ENCODE measurements at regions not wholly inside any gene's neighbourhood (a gene's known extent, or its start where the extent isn't known, plus 50 kb on each side); places are given as distances from the start of the nearest gene placed in this dataset.

DNA sequence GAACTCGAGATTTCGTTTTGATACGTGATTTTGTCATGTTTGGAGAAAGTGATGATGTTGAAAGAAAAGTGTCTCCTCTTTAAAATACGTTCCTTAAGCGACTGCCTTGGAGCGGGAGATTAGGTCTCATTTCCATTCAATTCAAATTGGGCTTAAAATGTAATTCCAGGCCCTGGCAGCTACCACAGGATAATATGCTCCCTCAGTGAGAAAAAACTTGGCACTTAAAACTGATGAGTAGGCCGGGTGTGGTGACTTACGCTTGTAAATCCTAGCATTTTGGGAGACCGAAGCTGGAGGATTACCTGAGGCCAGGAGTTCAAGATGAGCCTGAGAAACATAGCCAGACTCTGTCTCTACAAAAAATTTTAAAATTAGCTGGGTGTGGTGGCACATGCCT is 146.3 kb upstream of the L3MBTL4 start:
- FAIRE-seq, result no peak
- no peak overlapping the region for H3K4me3 ChIP-seq (ENCODE audit: low read depth, low read length)
- no peaks in the 10 kb centered on the region for H3K27me3 ChIP-seq (ENCODE audit: control insufficient read depth, insufficient read depth, low read length)
- no peak for DNase-seq (ENCODE audit: low read depth)
- no peaks in the 10 kb centered on the region for H3K36me3 ChIP-seq (ENCODE audit: control insufficient read depth, insufficient read depth, low read length)
- TF ChIP-seq, protein P1, sequence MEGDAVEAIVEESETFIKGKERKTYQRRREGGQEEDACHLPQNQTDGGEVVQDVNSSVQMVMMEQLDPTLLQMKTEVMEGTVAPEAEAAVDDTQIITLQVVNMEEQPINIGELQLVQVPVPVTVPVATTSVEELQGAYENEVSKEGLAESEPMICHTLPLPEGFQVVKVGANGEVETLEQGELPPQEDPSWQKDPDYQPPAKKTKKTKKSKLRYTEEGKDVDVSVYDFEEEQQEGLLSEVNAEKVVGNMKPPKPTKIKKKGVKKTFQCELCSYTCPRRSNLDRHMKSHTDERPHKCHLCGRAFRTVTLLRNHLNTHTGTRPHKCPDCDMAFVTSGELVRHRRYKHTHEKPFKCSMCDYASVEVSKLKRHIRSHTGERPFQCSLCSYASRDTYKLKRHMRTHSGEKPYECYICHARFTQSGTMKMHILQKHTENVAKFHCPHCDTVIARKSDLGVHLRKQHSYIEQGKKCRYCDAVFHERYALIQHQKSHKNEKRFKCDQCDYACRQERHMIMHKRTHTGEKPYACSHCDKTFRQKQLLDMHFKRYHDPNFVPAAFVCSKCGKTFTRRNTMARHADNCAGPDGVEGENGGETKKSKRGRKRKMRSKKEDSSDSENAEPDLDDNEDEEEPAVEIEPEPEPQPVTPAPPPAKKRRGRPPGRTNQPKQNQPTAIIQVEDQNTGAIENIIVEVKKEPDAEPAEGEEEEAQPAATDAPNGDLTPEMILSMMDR (IDR thresholded peaks at IDR 0.05; ENCODE audit: insufficient read depth, low read length, severe bottlenecking), result no peak

DNA sequence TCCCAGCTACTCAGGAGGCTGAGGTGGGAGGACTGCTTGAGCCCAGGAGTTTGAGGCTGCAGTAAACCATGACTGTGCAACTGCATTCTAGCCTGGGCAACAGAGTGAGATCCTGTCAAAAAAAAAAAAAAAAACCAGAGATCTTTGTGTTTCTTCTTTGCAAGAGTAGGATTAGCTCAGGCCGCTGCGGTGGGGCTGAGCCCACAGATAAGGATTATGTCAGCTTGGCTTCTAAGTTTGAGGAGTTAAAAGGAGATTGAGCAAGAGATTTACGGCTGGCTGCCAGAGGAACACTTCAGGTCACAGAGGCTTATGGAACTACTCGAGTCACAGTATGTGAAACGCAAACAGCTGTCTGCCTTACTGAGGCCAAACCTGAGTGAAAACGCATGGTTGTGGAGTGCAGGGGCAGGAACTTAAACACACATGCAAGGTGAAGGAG is 146.7 kb upstream of the L3MBTL4 start:
- DNase-seq (ENCODE audit: low read depth), result peak; percentile 7
- FAIRE-seq, result no peak

DNA sequence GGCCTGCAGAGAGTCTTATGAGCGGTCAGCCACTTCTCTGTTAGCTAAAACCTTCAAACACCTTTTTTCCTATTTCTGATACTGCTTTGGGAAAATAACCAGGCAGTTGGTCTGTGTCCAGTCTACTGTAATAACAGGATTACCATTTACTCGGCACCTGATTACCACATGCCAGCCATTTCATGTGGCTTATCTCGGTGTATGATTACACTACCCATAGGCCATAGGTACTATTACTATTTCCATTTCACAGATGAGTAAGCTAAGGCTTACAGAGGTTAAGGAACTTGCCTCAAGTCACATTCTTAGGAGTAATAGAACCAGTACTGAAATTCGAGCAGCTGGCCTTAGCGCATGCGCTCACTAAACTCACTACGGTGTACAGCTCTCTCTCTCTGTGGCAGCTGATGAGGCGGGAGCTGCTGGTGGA is 147.2 kb upstream of the L3MBTL4 start:
- Histone ChIP-seq H3K4me3 (ENCODE audit: low read depth, low read length) (no peak overlapping the region), H3K36me3 (ENCODE audit: control insufficient read depth, insufficient read depth, low read length) (no peaks in the 10 kb centered on the region), H3K27me3 (ENCODE audit: control insufficient read depth, insufficient read depth, low read length) (no peaks in the 10 kb centered on the region)
- DNase-seq (ENCODE audit: low read depth), result no peak
- TF ChIP-seq, protein P1 (IDR thresholded peaks at IDR 0.05; ENCODE audit: insufficient read depth, low read length, severe bottlenecking), result no peak
- FAIRE-seq, result no peak

More for the DNA sequence above, 146.7 kb upstream of the L3MBTL4 start:
- Histone ChIP-seq H3K27me3 (ENCODE audit: control insufficient read depth, insufficient read depth, low read length) (no peaks in the 10 kb centered on the region), H3K36me3 (ENCODE audit: control insufficient read depth, insufficient read depth, low read length) (no peaks in the 10 kb centered on the region), H3K4me3 (ENCODE audit: low read depth, low read length) (no peak overlapping the region)
- TF ChIP-seq, protein P1 (IDR thresholded peaks at IDR 0.05; ENCODE audit: insufficient read depth, low read length, severe bottlenecking), result no peak

DNA sequence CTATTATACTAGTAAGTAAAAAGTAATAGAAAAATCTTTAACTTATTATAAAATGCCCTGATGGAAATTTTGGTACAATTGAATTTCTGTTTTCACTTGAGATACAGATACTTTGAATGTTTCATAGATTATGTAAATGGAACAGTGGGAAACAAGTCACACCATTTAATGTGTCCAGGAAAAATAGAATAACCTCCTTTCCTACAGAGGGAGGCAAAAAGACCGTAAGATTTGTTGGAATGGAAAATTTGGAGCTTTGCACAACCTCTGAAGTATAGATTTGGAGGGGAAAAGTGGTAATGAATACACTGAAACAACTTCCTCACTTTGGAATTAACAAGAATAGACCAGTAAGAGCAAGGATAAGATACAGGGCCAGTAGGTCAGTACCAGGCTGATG is 149.2 kb upstream of the L3MBTL4 start:
- Histone ChIP-seq H3K4me3 (ENCODE audit: low read depth, low read length) (no peak overlapping the region), H3K36me3 (ENCODE audit: control insufficient read depth, insufficient read depth, low read length) (no peaks in the 10 kb centered on the region), H3K27me3 (ENCODE audit: control insufficient read depth, insufficient read depth, low read length) (no peaks in the 10 kb centered on the region)
- no peak for FAIRE-seq
- TF ChIP-seq, protein P1 (IDR thresholded peaks at IDR 0.05; ENCODE audit: insufficient read depth, low read length, severe bottlenecking), result no peak
- DNase-seq (ENCODE audit: low read depth), result no peak

DNA sequence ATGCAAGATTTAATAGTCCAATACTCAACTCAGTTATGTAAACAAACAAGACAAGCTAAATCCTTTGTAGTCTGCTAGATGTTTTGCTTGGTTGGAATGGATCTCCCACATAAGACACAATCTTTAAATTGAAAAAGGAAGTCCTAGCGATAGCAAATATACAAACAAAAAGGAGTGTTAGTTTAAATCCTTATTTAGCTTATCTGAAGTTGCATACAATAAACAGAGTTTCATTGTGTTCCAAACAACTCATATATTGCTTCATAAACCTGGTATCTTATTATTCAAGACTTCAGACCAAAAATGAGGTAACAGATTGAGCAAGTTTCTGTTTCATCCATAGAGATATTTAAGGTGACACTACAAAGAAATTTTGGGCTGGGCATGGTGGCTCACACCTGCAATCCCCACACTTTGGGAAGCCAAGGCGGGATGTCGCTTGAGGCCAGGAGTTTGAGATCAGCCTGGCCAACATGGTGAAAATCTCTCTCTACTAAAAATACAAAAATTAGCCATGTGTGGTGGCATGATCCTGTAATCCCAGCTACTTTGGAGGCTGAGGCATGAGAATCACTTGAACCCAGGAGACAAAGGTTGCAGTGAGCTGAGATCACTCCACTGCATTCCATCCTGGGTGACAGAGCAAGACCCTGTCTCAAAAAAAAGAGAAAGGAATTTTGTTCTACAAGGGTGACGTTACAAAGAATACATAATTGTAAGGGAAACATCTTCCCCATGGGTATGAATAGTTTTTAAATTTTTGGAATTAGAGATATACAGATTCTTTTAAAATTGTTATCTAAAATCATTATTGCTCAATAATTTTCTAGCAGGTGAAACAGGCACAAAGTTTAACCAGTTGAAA is 150.5 kb upstream of the L3MBTL4 start:
- no peaks in the 10 kb centered on the region for H3K36me3 ChIP-seq (ENCODE audit: control insufficient read depth, insufficient read depth, low read length)
- no peaks in the 10 kb centered on the region for H3K27me3 ChIP-seq (ENCODE audit: control insufficient read depth, insufficient read depth, low read length)
- FAIRE-seq (no peak), DNase-seq (ENCODE audit: low read depth) (no peak)
- no peak overlapping the region for H3K4me3 ChIP-seq (ENCODE audit: low read depth, low read length)
- TF ChIP-seq, protein P1 (IDR thresholded peaks at IDR 0.05; ENCODE audit: insufficient read depth, low read length, severe bottlenecking), result no peak

DNA sequence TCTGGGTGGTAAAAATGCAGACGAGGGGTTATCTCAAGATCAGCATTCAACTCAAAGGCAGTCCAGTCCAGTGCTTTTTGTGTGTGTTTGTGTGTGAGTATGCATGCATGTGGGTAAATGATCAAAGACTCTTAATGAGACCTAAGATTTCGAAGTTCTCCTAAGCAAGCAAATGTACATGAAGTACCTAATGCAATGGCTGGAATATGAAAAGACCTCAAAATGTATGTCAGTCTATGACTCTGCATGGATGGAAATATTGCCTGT is 151.0 kb upstream of the L3MBTL4 start:
- no peak overlapping the region for H3K4me3 ChIP-seq (ENCODE audit: low read depth, low read length)
- peak; percentile 55 for FAIRE-seq
- no peaks in the 10 kb centered on the region for H3K36me3 ChIP-seq (ENCODE audit: control insufficient read depth, insufficient read depth, low read length)
- no peaks in the 10 kb centered on the region for H3K27me3 ChIP-seq (ENCODE audit: control insufficient read depth, insufficient read depth, low read length)
- DNase-seq (ENCODE audit: low read depth), result no peak
- TF ChIP-seq, protein P1 (IDR thresholded peaks at IDR 0.05; ENCODE audit: insufficient read depth, low read length, severe bottlenecking), result no peak
